GM21528 (cell line): ENCODE measurements at regions not wholly inside any gene's neighbourhood (a gene's known extent, or its start where the extent isn't known, plus 50 kb on each side); places are given as distances from the start of the nearest gene placed in this dataset.

Source experiments
- ATAC-seq: cut with Tn5 transposase; IDR thresholded peaks from one replicate; pipeline ENCODE4 v1.9.1; 2021; ENCODE audit warnings: mild to moderate bottlenecking, moderate library complexity; ENCODE audit not compliant: unreplicated experiment, low FRiP score

DNA sequence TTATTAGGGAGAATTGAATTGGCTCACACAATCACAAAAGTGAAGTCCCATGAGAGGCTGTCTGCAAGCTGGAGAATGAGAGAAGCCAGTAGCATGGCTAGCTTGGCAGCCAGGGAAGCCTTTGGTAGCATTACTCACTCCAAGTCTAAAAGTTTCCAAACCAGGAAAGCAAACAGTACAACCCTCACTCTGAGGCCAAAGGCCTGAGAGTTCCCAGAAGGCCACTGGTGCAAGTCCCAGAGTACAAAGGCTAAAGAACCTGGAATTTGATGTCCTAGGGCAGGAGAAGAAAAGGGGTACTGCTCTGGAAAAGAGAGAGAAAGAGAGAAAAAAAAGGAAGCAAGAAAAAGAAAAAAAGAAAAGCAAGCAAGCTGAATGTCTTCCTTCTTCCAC lies 318.2 kb downstream of the RND3 start:
- ATAC-seq = no peak

DNA sequence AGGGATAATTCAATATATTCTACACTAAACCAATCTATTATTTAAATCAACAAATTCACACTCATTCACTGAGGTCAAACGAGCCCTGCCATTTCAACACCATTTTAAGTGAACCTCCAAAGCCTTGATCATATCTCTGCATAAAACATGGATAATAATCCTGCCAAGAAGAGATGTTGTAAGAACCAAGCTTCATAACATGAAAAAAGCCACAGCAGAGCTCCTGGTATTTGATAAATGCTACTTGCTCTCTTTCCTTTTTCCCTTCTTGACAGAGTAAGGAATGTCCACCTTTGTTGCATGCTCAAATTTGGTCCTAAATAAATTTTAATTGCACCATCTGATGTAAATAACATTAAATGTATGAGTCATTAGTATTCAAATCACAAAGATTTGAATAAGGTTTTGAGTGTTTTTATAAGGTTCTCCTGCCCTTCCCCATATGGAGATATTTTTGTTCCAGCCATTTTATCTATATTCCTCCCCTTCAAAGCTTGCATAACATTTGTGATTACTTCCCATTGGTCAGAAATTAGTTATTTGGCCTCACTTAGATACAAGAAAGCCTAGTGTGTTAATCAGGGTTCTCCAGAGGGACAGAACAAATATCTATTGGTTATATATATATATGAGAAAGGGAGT lies 318.8 kb downstream of the RND3 start:
- ATAC-seq = no peak

DNA sequence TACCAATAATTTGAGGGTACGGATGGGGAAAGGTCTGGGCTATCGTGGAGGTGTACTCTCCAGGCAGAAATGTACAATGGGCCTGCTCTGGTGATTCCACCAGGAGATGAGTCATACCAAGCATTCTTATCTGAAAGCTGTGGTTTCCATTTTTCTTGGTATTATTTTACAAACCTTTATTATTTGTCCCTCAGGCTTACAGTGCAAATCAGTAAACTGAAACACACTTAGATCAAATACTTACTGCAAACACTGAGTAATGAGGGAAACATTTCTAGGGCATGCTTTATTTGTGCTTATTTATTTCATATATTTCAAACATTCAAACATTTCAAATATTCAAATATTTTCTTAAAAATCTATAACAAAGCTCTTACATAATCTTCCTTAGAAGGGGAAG lies 319.8 kb downstream of the RND3 start:
- ATAC-seq = peak; percentile 79

DNA sequence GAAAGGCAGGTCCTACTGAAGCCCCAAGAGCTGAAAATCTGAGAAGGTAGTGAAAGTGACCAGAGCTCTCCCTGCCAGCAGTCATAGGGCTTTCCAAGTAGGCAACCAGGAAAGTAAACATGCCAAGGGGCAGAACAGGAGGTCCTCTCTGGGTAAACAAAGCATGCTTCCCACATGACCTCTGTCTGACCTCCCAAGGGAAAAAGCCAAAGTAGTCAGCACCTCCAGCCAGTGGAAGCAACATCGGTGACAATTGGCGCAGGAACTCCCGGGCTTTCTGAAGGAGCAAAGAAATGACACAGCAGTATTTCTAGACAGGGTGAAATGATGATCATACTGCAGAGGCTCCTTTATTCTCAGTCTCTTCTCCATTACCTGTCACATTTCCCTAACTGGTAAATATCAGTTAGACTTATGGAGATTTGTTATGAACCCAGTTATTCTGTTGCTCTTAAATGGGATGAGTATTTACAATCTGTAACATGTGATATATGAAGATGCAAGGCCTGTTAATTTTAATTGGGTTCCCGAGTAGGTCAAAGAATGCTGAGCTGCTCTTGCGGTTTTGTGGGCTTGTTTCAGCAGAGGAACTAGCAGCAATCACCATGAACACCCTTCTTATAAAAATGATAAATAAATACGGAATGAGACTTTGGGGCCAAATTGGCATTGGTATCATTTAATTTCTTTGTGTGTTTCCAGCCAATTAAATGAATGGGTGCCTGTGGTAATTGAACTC lies 321.0 kb downstream of the RND3 start:
- no peak for ATAC-seq

DNA sequence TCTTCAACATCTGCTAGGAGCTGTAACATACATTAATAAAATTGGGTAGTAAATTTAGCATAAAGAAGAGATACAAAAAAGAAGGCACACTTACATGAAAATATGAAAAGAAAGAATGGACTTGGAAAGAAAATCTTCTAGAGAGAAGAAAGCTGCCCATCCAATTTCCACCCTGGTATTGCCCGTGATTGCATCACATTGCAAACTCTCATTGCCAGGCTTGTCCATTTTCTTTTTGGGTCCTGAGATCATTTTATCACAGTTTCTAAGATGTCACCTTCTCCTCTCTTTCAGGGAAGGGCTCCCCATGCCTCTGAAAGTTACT lies 321.5 kb downstream of the RND3 start:
- ATAC-seq = no peak

DNA sequence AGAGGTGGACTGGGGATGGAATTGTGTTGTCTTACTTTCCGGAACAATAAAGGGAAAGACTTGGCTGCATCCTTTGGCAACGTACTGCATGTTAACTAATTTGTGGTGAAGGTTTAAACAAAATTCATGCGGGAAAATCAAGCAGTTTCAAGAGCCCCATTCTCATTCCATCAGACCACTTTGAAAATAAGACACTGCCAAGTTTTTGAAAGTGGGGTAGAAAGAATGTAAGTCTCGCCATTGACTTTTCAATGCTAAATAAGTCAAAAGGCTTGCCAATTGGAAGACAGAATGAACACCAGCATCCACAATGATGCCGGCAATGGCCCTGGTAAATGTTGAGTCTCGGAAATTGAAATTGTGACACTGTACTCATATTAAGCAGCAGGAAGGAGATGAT lies 322.0 kb downstream of the RND3 start:
- no peak for ATAC-seq

DNA sequence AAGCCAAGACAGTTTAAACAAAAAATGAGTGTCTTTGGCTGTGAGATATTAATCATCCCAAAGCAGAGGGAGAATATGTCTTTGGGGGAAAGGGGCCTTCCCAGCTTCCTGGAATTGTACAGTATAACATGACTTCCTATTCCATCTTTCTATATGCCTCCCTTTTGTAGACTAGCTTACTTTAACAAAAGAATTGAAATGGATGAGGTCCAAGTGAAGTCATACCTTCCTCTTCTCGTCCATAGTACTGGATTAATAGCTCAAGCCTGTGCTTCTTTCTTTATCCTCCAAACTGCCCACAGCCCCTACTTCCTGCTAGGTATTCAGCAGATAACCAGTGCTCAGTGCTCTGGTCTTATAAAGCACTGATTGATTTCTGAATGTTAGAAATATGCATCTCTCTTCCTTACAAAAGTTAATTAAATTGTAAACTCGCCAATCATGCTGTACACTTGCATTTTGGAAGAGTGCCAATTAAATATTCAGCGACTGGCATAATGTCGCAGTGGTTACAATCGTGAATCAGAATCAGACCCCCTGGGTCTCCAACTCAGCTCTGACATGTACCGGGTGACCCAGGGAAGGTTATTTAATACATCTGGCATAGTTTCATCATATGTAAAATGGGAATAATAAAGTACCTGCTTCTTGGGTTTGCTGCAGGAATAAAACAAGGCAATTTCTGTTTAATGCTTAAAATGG lies 325.1 kb downstream of the RND3 start:
- no peak for ATAC-seq

DNA sequence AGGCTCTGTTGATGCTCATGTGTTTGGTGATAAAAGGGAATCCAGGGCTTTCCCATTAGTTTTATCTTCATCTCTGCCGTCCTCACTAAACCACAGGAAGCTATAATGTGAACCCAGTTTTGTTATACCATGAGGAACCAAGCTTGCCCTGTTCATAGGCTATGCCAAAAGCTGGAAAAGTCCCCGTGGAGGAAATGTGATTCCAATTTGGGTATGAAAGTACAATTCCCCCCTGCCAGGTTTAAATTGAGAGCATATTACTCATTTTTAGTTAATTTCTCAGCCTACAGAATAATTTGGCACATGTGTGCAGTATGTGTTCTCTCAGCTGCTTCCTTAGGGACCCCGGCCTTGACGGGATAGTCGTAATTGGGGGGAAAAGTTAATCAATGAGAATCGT lies 327.4 kb downstream of the RND3 start:
- no peak for ATAC-seq

DNA sequence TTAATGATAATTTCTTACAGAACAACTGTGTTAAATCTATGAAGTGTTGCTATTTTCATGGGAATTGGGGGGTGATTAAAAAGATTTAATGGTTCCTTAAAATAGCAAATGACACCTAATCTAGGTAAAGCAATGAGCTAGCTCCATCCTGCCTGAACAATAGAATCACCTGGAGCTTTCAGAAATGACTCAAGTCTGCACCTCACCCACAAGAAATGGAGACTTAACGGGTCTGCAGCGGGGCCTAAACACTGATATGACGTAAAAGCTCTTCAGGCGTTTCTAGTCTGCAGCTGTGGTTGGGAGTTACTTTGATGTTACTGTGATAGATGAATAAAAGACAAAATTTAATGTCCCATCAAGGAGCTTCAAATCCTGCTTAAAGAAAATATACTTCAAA lies 328.2 kb downstream of the RND3 start:
- no peak for ATAC-seq

DNA sequence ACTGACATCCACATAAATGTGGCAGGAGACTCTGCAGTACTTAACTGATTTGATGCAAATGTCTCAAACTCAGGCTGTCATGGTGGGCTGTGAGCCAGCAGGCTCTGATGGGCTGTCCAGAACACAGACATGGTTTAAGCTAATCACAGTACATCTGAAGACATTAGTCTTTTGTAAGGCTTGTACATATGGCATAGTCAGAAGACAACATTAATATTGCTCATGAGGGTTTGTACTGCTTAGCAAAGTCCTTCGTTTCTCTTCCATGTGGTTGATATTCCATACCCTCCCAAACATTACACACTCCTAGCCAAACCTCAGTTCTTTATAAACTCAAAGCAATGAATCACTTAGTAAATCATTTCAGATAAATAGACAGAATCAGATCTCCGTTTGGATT lies 330.6 kb downstream of the RND3 start:
- ATAC-seq = no peak

DNA sequence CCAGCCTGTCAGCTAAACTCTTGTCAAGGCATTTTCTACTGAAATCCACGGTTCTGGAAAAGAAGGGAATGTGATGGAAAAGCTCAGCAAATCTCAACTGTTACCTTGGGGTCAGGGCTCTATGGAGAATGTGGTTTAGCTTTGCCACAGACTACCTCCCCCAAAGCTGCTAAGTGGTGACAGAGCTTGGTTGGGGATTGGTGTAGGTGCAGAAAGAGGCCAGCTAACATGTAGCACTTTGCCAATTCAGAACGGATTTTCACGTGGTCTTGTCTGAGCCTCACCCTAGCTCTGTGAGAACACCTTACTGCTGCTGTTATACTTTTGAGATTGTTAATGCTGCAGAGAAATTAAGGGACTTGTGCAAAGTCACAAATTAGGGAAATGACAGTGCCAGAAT lies 331.1 kb downstream of the RND3 start:
- ATAC-seq = no peak

DNA sequence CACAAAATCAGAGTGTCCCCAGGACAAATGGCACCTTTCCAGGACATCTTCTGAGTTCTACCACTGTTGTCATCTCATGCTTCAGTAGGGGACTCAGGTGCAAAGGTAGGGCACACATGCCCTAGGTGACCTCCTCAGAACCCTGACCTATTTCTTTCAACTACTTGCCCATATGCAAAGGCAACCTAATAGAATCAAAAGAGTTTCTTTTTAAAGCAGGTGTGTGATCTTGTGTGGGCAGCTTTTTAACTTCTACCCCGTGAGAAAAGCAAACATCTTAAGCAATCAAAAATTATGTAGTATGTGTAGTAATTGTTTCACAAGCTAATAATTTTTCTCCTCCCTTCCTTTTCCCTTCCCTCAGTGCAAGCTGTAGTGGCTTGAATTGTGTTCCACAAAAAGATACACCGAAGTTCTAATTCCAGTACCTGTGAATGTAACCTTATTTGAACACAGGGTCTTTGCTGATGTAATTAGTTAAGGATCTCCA lies 333.1 kb downstream of the RND3 start:
- no peak for ATAC-seq

DNA sequence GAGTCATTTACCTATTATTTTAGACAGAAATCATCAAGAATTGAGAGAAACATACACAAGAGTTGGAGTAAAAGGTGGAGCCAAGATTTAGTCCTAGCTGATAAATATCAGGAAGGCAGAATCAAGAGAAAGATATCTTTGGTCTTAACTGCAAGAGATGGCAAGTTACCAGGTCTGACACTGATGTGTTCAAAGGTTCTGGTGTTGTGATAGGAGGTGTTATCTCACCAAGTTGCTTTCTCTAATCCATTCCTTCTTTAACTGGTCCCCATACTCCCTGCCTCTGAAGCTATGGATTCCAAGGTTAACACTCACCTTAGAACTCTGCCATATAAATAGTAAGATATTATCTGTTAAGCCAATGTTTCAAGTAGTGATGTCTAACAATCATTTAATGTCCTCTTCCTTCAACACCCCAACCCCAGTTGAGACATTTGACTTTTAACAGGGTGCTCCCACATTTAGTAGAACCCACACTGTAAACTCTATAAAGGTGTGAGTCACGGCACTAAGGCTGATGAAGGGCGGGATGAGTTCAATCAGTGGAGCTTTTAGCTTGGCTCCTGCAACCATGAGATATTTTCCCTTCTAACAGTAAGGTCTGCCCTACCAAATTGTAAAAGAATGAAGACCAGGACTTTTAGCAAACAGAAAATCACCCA lies 333.7 kb downstream of the RND3 start:
- ATAC-seq = no peak

DNA sequence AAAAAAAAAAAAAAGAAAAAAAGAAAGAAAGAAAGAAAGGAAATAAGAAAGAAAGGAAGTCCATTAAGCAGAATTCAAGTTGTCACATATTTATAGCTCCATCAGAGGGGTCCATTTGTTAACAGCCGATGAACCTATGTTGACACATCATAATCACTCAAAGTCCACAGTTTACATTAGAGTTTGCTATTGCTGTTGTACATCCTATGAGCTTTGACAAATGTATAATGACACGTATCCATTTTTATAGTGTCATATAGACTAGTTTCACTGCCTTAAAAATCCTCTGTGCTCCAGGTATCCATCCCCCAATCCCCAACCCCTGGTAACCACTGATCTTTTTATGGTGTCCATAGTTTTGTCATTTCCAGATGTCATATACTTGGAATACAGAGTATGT lies 335.2 kb downstream of the RND3 start:
- ATAC-seq = no peak

DNA sequence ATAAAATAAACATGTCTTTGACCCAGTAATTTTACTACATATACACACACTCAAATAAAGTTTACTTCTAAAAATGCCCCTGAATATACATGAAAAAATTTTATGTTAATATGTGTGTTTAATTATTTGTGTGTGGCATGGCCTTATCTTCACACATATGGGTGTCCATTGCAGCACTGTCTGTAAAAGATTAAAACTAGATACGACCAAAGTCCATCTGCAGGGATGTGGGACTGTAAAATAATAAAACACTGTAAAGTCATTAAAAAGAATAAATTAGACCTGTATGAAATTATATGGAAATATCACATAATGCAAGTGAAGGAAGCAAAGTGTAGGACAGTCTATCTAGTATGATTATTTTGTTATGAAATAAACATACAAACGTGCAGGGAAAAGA lies 337.3 kb downstream of the RND3 start:
- ATAC-seq = no peak

DNA sequence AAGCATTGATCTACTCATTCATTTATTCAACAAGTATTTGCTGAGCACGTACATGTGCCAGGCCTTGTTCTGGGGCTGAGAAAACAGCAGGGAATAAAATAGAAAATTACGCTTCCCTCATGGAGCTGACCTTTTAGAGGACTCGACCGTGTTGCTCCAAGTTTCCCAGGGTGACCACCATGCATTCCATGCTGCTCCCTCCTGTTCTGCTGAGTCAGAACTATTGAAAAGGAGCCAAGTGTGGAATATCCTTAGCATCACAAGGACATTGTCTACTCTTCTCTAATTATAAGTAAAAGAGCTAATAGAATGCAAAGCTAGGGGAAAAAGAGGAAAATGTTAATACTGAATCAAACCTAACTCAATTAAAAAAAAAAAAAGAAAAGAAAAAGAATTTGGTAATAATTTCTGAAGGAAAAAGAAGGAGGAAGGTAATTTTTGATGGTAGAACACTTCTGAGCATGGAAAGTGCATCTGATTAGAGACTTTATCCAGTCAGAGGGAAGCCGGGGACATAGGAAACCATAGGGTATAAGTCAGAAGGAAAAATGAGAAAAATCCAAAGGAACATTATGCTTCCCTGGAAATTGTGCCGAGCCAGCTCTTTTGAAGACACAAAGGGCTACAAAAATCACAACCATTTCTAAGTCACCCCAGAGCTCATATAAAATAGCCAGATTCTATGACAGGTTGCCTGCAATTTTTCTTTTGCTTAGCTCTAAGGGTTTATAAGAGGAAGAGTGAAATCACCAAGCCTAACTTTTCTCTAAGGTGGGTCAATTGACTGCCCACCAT lies 339.4 kb downstream of the RND3 start:
- no peak for ATAC-seq

DNA sequence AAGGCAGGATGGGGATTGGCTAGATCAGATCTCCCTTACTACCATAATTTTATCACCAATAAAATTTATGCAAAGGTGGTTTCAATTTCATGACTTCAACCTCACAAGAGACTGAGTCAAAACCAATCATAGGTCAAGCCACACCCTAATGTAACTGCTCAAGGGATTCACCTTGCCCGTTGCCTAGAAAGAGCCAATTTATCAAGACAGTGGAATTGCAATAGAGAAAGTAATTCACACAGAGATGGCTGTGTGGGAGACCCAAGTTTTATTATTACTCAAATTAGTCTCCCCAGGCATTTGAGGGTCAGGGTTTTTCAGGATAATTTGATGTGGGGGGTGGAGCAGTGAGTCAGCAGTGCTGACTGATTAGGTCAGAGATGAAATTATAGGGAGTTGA lies 340.6 kb downstream of the RND3 start:
- ATAC-seq = no peak

DNA sequence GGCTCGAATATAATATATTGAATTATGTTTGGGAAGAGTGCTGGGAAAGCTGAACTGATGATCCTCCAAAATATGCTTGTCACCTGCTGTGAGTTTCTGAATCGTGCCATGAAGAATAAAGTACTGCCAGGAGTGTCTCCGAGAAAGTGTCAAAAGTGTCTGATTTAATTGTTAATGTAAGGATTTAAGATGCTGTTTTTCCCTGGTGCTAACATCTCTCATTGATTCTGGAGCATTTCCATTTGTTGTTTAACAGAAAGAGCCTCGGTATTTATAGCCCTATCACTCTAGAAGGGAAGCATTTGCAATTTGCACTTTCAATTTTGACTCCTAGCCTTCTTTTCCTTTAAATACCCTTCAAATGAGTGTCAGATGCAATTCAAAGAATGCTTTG lies 342.2 kb downstream of the RND3 start:
- no peak for ATAC-seq

DNA sequence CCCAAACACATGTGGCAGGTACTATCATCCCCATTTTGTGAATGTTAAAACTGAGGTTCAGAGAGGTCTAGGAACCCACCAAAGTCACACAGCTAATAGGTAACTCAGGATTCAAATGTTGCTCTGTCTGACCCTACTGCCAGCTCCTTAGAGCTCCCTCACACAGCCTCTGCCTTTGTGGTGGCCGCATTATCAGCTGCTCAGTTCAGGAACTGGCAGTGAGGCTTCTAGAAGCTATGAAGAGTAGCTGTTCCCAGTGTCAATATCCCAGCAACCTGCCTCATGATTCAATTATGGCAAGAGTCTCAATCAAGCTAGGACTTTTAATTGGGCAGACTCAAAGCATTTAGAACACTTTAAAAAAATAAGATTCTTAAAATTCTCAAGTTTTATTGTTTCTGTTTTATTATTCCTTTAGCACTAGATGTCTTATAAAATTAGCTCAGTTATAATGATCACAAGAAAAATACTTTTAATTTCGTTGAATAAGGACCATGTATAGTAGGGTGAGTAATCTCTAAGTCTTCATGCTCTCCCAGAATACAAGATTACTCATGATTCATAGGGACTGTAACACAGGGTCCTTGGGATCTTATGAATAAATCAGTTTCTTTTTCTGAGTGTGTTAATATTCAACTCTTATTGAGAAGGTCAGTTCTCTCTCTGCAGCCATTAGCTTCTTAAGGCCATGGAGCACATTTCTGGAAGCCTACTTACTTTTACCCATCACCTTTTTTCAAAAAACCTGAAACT lies 342.7 kb downstream of the RND3 start:
- ATAC-seq = no peak

DNA sequence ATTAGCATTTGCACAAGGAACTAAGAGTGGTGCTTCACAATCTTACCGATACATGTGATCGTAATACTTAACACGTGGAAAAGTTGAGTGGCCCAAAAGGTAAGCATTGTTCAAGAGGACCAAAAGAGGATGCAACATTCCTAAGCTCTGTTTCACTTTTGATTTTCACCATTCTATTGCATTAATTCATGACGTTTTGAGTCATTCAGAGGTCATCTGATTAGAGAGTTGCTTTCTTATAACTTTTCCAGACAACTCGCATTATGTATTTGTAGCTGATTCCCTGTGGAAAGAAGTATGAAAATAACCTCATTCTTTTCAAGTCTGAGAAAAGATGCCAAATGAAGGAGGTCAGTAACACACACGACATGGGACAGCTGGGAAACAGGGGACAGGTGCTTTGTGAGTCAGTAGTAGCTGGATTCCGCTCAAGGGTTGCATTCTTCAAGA lies 344.4 kb downstream of the RND3 start:
- ATAC-seq = no peak
